CD1c-positive myeloid dendritic cell (primary cell): ENCODE measurements at regions not wholly inside any gene's neighbourhood (a gene's known extent, or its start where the extent isn't known, plus 50 kb on each side); places are given as distances from the start of the nearest gene placed in this dataset.

Experiments used
- DNase-seq: peaks from one replicate; pipeline ENCODE4 v3.0.0-alpha.2; 2016; ENCODE audit errors: extremely low spot score

DNA sequence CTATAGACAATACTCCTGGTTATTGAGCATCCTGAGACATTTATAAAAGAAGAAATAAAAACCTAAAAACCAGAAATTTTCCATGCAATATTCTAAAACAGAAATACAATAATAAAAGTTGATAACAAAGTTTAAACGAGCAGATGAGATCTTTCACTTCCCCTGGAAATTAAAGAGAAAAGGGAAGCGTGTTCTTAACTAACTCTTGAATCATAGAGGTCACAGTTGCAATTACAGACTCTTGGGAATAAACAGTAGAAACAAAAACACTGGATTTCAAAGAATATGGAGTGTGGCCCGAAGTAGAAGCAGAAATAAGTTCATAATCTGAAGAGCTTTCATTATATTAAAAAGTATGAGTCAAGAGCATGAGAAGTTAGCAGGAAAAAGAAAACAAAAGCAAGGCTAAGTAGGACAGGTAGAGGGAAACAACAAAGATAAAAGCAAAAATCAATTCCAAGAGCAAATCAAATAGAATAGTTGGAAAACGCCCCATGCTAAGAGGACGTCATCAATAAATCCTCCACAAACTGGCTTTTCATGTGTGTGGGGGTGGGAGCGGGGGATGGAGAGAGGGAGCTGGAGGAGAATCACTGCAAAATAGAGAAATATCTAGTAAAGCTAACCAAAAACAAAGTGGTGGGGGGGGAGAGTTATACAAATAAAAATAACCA, 55.2 kb upstream of the C10orf71 start:
- peak; percentile 81 for DNase-seq

GRCh38 chr10:49243139-49243538, 54.9 kb upstream of the TMEM273 start:
- DNase-seq = peak; percentile 28

GRCh38 chr10:49242604-49243003, 54.4 kb upstream of the TMEM273 start:
- no peak for DNase-seq

DNA sequence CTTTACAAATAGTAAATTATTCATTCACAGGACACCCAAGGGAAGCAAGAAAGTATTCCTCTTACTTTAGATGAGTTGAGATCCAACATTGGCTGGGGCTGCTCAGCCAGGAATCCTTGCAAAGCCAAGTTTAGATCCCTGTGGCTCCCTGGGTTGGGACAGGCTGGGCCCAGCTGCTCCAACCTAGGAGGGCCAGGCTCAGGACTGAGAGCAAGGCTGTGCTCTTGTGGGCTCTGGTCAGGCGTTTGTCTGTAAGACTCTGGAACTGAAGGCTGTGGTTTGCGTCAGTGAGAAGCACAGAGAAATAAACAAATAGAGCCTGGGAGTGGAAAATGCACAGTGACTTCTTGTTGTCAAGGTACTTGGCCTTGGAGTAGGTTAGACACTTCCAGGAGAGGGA, 53.2 kb upstream of the TMEM273 start:
- no peak for DNase-seq

GRCh38 chr10:49240946-49241345, 52.8 kb upstream of the TMEM273 start:
- DNase-seq = peak; percentile 65
